ENCODE measurements at regions not wholly inside any gene's neighbourhood (a gene's known extent, or its start where the extent isn't known, plus 50 kb on each side); places are given as distances from the start of the nearest gene placed in this dataset.

DNA sequence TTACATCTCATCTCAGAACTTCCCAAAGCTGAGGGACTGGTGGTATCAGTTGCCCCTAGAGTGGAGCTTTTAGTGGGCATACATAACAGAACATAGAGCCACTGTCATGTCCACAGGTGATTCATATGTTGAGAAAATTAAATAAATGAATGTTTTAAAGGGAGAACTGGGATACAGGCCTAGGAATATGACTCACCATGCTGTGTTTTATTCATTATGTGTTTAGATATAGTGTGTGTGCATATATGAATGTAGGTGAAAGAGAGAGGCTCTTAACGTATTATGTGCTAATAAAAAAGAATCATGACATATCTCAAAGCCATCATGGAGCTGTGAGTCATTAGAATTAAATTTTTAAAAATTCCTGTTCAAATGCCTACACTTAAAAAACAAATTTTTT, 332.2 kb upstream of the RSPO3 start:
- TF ChIP-seq, protein P1, sequence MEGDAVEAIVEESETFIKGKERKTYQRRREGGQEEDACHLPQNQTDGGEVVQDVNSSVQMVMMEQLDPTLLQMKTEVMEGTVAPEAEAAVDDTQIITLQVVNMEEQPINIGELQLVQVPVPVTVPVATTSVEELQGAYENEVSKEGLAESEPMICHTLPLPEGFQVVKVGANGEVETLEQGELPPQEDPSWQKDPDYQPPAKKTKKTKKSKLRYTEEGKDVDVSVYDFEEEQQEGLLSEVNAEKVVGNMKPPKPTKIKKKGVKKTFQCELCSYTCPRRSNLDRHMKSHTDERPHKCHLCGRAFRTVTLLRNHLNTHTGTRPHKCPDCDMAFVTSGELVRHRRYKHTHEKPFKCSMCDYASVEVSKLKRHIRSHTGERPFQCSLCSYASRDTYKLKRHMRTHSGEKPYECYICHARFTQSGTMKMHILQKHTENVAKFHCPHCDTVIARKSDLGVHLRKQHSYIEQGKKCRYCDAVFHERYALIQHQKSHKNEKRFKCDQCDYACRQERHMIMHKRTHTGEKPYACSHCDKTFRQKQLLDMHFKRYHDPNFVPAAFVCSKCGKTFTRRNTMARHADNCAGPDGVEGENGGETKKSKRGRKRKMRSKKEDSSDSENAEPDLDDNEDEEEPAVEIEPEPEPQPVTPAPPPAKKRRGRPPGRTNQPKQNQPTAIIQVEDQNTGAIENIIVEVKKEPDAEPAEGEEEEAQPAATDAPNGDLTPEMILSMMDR (IDR thresholded peaks at IDR 0.05 in 2 of 3, conservative IDR thresholded peaks at IDR 0.05 in 1 of 3; ENCODE audit: borderline replicate concordance in 1 of 3, insufficient read depth in 1 of 3, low read depth in 2 of 3, low read length in 2 of 3): no peak
- TF ChIP-seq ZNF274 (IDR thresholded peaks at IDR 0.05; ENCODE audit: low read depth, low read length): no peak
- no peak for TF ChIP-seq SIN3A (IDR thresholded peaks at IDR 0.05; ENCODE audit: low read depth)
- TF ChIP-seq EZH2 (IDR thresholded peaks at IDR 0.05): no peak
- TF ChIP-seq, protein P2, sequence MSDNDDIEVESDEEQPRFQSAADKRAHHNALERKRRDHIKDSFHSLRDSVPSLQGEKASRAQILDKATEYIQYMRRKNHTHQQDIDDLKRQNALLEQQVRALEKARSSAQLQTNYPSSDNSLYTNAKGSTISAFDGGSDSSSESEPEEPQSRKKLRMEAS (IDR thresholded peaks at IDR 0.05): no peak
- TF ChIP-seq, protein P3, sequence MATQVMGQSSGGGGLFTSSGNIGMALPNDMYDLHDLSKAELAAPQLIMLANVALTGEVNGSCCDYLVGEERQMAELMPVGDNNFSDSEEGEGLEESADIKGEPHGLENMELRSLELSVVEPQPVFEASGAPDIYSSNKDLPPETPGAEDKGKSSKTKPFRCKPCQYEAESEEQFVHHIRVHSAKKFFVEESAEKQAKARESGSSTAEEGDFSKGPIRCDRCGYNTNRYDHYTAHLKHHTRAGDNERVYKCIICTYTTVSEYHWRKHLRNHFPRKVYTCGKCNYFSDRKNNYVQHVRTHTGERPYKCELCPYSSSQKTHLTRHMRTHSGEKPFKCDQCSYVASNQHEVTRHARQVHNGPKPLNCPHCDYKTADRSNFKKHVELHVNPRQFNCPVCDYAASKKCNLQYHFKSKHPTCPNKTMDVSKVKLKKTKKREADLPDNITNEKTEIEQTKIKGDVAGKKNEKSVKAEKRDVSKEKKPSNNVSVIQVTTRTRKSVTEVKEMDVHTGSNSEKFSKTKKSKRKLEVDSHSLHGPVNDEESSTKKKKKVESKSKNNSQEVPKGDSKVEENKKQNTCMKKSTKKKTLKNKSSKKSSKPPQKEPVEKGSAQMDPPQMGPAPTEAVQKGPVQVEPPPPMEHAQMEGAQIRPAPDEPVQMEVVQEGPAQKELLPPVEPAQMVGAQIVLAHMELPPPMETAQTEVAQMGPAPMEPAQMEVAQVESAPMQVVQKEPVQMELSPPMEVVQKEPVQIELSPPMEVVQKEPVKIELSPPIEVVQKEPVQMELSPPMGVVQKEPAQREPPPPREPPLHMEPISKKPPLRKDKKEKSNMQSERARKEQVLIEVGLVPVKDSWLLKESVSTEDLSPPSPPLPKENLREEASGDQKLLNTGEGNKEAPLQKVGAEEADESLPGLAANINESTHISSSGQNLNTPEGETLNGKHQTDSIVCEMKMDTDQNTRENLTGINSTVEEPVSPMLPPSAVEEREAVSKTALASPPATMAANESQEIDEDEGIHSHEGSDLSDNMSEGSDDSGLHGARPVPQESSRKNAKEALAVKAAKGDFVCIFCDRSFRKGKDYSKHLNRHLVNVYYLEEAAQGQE (IDR thresholded peaks at IDR 0.05; ENCODE audit: low read depth): no peak
- no peak for TF ChIP-seq POLR2A (IDR thresholded peaks at IDR 0.05; ENCODE audit: borderline replicate concordance, extremely low read depth, insufficient read depth, insufficient read length)
- TF ChIP-seq YY1 (IDR thresholded peaks at IDR 0.05; ENCODE audit: extremely low read depth, insufficient replicate concordance, low read depth, low read length): no peak
- TF ChIP-seq POLR2AphosphoS5 (IDR thresholded peaks at IDR 0.05; ENCODE audit: low read depth, low read length): no peak
- TF ChIP-seq SRF (IDR thresholded peaks at IDR 0.05; ENCODE audit: low read depth): no peak
